HCT116 (cell line): ENCODE measurements at regions not wholly inside any gene's neighbourhood (a gene's known extent, or its start where the extent isn't known, plus 50 kb on each side); places are given as distances from the start of the nearest gene placed in this dataset.

Experiments
- ATAC-seq: fragments of 200-7000 bp; cut with Tn5 transposase; 2 replicates; pipeline ENCODE4 v1.9.1; 2020; ENCODE audit warnings: mild to moderate bottlenecking, moderate library complexity
- BruUV-seq: library from RNA; stranded (reverse); fragments of 400-500 nt; replicated peaks from 2 replicates; lab custom pipeline; 2021; lab: Mats Ljungman, UMichigan
- CTCF ChIA-PET: fragments of 300-600 bp; sonication (Branson Sonifier 250); formaldehyde crosslinking; loops from one replicate; lab custom pipeline; 2021; ENCODE audit warnings: antibody characterized with exemption; lab: Charles Lee
- POLR2A ChIA-PET: fragments of 300-600, 350-600 bp; sonication (Branson Sonifier 250); formaldehyde crosslinking; loops from one replicate; lab custom pipeline; 2021; ENCODE audit warnings: antibody characterized with exemption; lab: Charles Lee
- RAD21 ChIA-PET, 2 experiments: fragments of 300-600 bp; sonication (Branson Sonifier 250); formaldehyde crosslinking; loops; one replicate each; lab custom pipeline; 2023; ENCODE audit warnings: low total read pairs in 2 of 2; ENCODE audit not compliant: uncharacterized antibody in 2 of 2, unreplicated experiment in 2 of 2, low non-redundant PET in 1 of 2; lab: Charles Lee
- DNase-seq: peaks from one replicate; pipeline ENCODE4 v3.0.0-alpha.2; 2010; ENCODE audit warnings: low read depth, low spot score
- H2AFZ ChIP-seq: fragments of 200-600 bp; shearing (Covaris generic), sonication (generic); 2 replicates; pipeline ENCODE4 v1.6.1; 2017; ENCODE audit warnings: low read depth, mixed run types, mixed read lengths, antibody characterized with exemption, low read length; ENCODE audit not compliant: poor library complexity, severe bottlenecking
- H3K27ac ChIP-seq: 2 replicates; pipeline ENCODE4 v1.5.1; 2012; ENCODE audit warnings: low read depth, low read length
- H3K27me3 ChIP-seq: fragments of 200-600 bp; sonication (generic); 2 replicates; pipeline ENCODE4 v1.6.1; 2016; ENCODE audit warnings: mixed run types, low read length, mixed read lengths; ENCODE audit not compliant: insufficient read depth
- H3K36me3 ChIP-seq, 2 experiments: fragments of 200-500 bp in 1 of 2; fragments of 200-600 bp in 1 of 2; sonication (Bioruptor generic) in 1 of 2; sonication (generic) in 1 of 2; 2 replicates each; pipeline versions ENCODE4 v1.5.1 to v1.6.1; 2014 to 2016; ENCODE audit warnings: low read length in 2 of 2, inconsistent platforms in 1 of 2, mixed read lengths in 1 of 2, mixed run types in 1 of 2; ENCODE audit not compliant: insufficient read depth in 2 of 2, control insufficient read depth in 1 of 2
- H3K4me1 ChIP-seq, 2 experiments: fragments of 200-600 bp in 1 of 2; sonication (generic) in 1 of 2; 2 replicates each; pipeline versions ENCODE4 v1.5.1 to v1.6.1; 2012 to 2017; ENCODE audit warnings: low read length in 2 of 2, inconsistent platforms in 1 of 2, mild to moderate bottlenecking in 1 of 2, mixed read lengths in 1 of 2, mixed run types in 1 of 2, moderate library complexity in 1 of 2; ENCODE audit not compliant: insufficient read depth in 2 of 2, control insufficient read depth in 1 of 2
- H3K4me2 ChIP-seq: fragments of 200-600 bp; sonication (generic); 2 replicates; pipeline ENCODE4 v1.6.1; 2017; ENCODE audit warnings: mixed run types, low read length, mixed read lengths
- H3K4me3 ChIP-seq, 2 experiments: fragments of 200-600 bp in 1 of 2; sonication (generic) in 1 of 2; replicated peaks in 1 of 2; 2 replicates each; pipeline ENCODE4 v1.5.1; 2011 to 2016; ENCODE audit warnings: low read length in 2 of 2, control low read depth in 1 of 2, low read depth in 1 of 2, mild to moderate bottlenecking in 1 of 2, mixed read lengths in 1 of 2, mixed run types in 1 of 2
- H3K79me2 ChIP-seq: fragments of 200-600 bp; sonication (generic); 2 replicates; pipeline ENCODE4 v1.6.1; 2017; ENCODE audit warnings: mild to moderate bottlenecking, mixed run types, low read length, moderate library complexity, mixed read lengths; ENCODE audit not compliant: insufficient read depth
- H3K9ac ChIP-seq: fragments of 200-600 bp; sonication (generic); 2 replicates; pipeline ENCODE4 v1.6.1; 2016; ENCODE audit warnings: low read length, mixed read lengths
- H3K9me2 ChIP-seq: fragments of 200-600 bp; sonication (generic), shearing (Covaris generic); 2 replicates; pipeline ENCODE4 v1.6.1; 2017; ENCODE audit warnings: mixed run types, mild to moderate bottlenecking, moderate library complexity; ENCODE audit not compliant: insufficient read depth
- H3K9me3 ChIP-seq, 2 experiments: fragments of 200-500 bp in 1 of 2; fragments of 200-600 bp in 1 of 2; sonication (Bioruptor generic) in 1 of 2; sonication (generic) in 1 of 2; 2 replicates each; pipeline ENCODE4 v1.6.1; 2014 to 2017; ENCODE audit warnings: low read length in 2 of 2, mixed read lengths in 2 of 2, inconsistent platforms in 1 of 2, low read depth in 1 of 2, mild to moderate bottlenecking in 1 of 2, mixed run types in 1 of 2, moderate library complexity in 1 of 2; ENCODE audit not compliant: control insufficient read depth in 1 of 2, insufficient read depth in 1 of 2
- H4K20me1 ChIP-seq: fragments of 200-600 bp; sonication (generic), shearing (Covaris generic); 2 replicates; pipeline ENCODE4 v1.6.1; 2017; ENCODE audit warnings: mixed run types, mild to moderate bottlenecking, moderate library complexity; ENCODE audit not compliant: insufficient read depth
- CEBPB ChIP-seq: IDR thresholded peaks from 2 replicates; pipeline ENCODE4 v1.6.1; 2012; ENCODE audit warnings: low read depth
- EGR1 ChIP-seq: IDR thresholded peaks from 2 replicates; pipeline ENCODE4 v1.6.1; 2012; ENCODE audit warnings: low read depth
- EZH2 ChIP-seq: fragments of 200-600 bp; sonication (generic); IDR thresholded peaks from 2 replicates; pipeline ENCODE4 v1.6.1; 2017; ENCODE audit warnings: antibody characterized with exemption, mixed run types
- JUND ChIP-seq: IDR thresholded peaks from 2 replicates; pipeline ENCODE4 v1.6.1; 2012
- POLR2A ChIP-seq: IDR thresholded peaks from 2 replicates; pipeline ENCODE4 v1.7.0; 2011; ENCODE audit warnings: borderline replicate concordance; ENCODE audit not compliant: insufficient read depth, insufficient read length; ENCODE audit errors: extremely low read depth
- RAD21 ChIP-seq: IDR thresholded peaks from 2 replicates; pipeline ENCODE4 v1.6.1; 2012; ENCODE audit warnings: low read depth, mild to moderate bottlenecking
- TCF7L2 ChIP-seq: IDR thresholded peaks from 2 replicates; pipeline ENCODE4 v1.7.0; 2011; ENCODE audit warnings: borderline replicate concordance, inconsistent platforms; ENCODE audit not compliant: insufficient read depth, insufficient read length; ENCODE audit errors: extremely low read depth
- ZFX ChIP-seq: fragments of 450-650 bp; IDR thresholded peaks from 2 replicates; pipeline ENCODE4 v1.6.1; 2017
- intact Hi-C: fragments of 100-400 bp; cut with micrococcal nuclease; formaldehyde crosslinking; loops from 2 replicates; pipeline ENCODE4 v1.10.0; 2022
- TF ChIP-seq, protein P1 (sequence below): IDR thresholded peaks from 2 replicates; pipeline ENCODE4 v1.6.1; 2012; ENCODE audit warnings: low read depth

DNA sequence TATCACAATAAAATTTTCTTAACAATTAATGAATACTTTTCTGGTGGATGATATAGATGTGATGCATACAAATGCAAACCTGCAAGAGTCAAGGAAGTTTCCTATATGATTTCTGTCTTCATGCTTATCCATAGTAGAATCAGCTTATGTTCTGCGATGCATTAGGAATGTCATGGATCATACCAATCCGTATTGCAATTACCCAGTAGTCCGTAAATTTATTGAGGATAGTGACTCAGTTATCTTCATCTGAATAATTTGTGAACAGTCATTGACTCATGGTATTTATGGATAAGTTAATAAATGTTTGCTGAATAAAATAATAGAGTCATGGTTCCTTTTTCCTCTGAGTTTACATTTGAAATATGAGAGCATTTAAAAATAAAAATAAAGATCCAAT is 483.4 kb downstream of the LRFN5 start:
- H3K9me3 ChIP-seq = no peaks in the 10 kb centered on the region; a peak in 1 of 4 replicates
- ChIA-PET RAD21 (no interaction called here), CTCF (no interaction called here)
- no peaks in the 10 kb centered on the region for H3K79me2 ChIP-seq
- BruUV-seq = no TSS peak
- no peak for TF ChIP-seq EZH2
- TF ChIP-seq, protein P1, sequence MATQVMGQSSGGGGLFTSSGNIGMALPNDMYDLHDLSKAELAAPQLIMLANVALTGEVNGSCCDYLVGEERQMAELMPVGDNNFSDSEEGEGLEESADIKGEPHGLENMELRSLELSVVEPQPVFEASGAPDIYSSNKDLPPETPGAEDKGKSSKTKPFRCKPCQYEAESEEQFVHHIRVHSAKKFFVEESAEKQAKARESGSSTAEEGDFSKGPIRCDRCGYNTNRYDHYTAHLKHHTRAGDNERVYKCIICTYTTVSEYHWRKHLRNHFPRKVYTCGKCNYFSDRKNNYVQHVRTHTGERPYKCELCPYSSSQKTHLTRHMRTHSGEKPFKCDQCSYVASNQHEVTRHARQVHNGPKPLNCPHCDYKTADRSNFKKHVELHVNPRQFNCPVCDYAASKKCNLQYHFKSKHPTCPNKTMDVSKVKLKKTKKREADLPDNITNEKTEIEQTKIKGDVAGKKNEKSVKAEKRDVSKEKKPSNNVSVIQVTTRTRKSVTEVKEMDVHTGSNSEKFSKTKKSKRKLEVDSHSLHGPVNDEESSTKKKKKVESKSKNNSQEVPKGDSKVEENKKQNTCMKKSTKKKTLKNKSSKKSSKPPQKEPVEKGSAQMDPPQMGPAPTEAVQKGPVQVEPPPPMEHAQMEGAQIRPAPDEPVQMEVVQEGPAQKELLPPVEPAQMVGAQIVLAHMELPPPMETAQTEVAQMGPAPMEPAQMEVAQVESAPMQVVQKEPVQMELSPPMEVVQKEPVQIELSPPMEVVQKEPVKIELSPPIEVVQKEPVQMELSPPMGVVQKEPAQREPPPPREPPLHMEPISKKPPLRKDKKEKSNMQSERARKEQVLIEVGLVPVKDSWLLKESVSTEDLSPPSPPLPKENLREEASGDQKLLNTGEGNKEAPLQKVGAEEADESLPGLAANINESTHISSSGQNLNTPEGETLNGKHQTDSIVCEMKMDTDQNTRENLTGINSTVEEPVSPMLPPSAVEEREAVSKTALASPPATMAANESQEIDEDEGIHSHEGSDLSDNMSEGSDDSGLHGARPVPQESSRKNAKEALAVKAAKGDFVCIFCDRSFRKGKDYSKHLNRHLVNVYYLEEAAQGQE = no peak
- TF ChIP-seq EGR1 = no peak
- TF ChIP-seq TCF7L2 = no peak
- TF ChIP-seq JUND = no peak
- no peak for TF ChIP-seq POLR2A
- no peak for TF ChIP-seq RAD21
- no peak for TF ChIP-seq CEBPB
- TF ChIP-seq ZFX = no peak
- TF ChIP-seq, all 23 proteins: peak for 0
- H3K9ac ChIP-seq = no peak overlapping the region
- no peaks in the 10 kb centered on the region for H3K4me1 ChIP-seq
- H3K27me3 ChIP-seq = no peaks in the 10 kb centered on the region
- H3K4me2 ChIP-seq = no peak overlapping the region
- H2AFZ ChIP-seq = no peak overlapping the region
- no peaks in the 10 kb centered on the region for H4K20me1 ChIP-seq
- intact Hi-C loops = no loop called here
- no peaks in the 10 kb centered on the region for H3K9me2 ChIP-seq
- POLR2A ChIA-PET = no interaction called here
- no peak overlapping the region for H3K4me3 ChIP-seq
- DNase-seq (no peak), ATAC-seq (no peak)
- no peaks in the 10 kb centered on the region for H3K36me3 ChIP-seq
- H3K27ac ChIP-seq = no peak overlapping the region
